ENCODE measurements at regions not wholly inside any gene's neighbourhood (a gene's known extent, or its start where the extent isn't known, plus 50 kb on each side); places are given as distances from the start of the nearest gene placed in this dataset.

- H3K9ac ChIP-seq (ENCODE audit: insufficient read depth, low read length, poor library complexity, severe bottlenecking) = no peak overlapping the region
- H3K4me2 ChIP-seq (replicated peaks; ENCODE audit: extremely low read depth, low read length, poor library complexity, severe bottlenecking) = no peak overlapping the region
Measured at GRCh38 chr1:213568929-213569815, 418.6 kb upstream of the PROX1 start.

GRCh38 chr1:213569816-213570150 is 418.0 kb upstream of the PROX1 start:
- H3K27me3 Mint-ChIP-seq (ENCODE audit: low read depth in 3 of 3) = peaks cover 0 to 2% (median 1%) of the 10 kb centered on the region in 3 donors
- H3K4me3 Mint-ChIP-seq = no peak overlapping the region
- intact Hi-C loops (cut with micrococcal nuclease) = no loop called here

More at GRCh38 chr1:213568929-213569815, 418.6 kb upstream of the PROX1 start:
- no peaks in the 10 kb centered on the region for H3K9me3 ChIP-seq (replicated peaks in 1 of 2; ENCODE audit: control insufficient read depth in 1 of 2, insufficient read depth in 1 of 2, low read length in 2 of 2)
- Mint-ChIP-seq H3K36me3 (no peaks in the 10 kb centered on the region), H3K4me3 (no peak overlapping the region), H3K4me1 (no peaks in the 10 kb centered on the region), H3K27ac (no peak overlapping the region), H3K27me3 (ENCODE audit: low read depth in 3 of 3) (peaks cover 0 to 1% (median 0%) of the 10 kb centered on the region in 3 donors), H3K9me3 (peaks cover 0 to 5% (median 0%) of the 10 kb centered on the region in 7 donors)
- H3K79me2 ChIP-seq (ENCODE audit: insufficient read depth, low read length) = no peaks in the 10 kb centered on the region
- no peaks in the 10 kb centered on the region for H3K27me3 ChIP-seq (ENCODE audit: control insufficient read depth in 2 of 2, insufficient read depth in 2 of 2, low read length in 2 of 2)
- intact Hi-C loops (cut with micrococcal nuclease) = no loop called here
- H3K4me1 ChIP-seq (ENCODE audit: control insufficient read depth in 1 of 2, insufficient read depth in 2 of 2, low read length in 2 of 2) = no peaks in the 10 kb centered on the region
- WGBS (ENCODE audit: insufficient coverage) = 80% methylated on average over 1 of the region's 4 CpGs
- H3K4me3 ChIP-seq (replicated peaks in 1 of 3; ENCODE audit: low read depth in 2 of 3, low read length in 3 of 3) = no peak overlapping the region
- no peak overlapping the region for H3K27ac ChIP-seq (ENCODE audit: low read depth in 1 of 2, low read length in 2 of 2)
- no peak overlapping the region for H2AFZ ChIP-seq (ENCODE audit: insufficient read depth, low read depth, low read length, poor library complexity, severe bottlenecking)
- DNase-seq = no peak
- H4K20me1 ChIP-seq (ENCODE audit: insufficient read depth, low read length) = no peaks in the 10 kb centered on the region
- no peaks in the 10 kb centered on the region for H3K36me3 ChIP-seq (replicated peaks in 1 of 2; ENCODE audit: control insufficient read depth in 1 of 2, insufficient read depth in 2 of 2, low read length in 2 of 2)
- TF ChIP-seq CTCF (IDR thresholded peaks at IDR 0.05) = no peak

More at GRCh38 chr1:213569816-213570150, 418.0 kb upstream of the PROX1 start:
- Mint-ChIP-seq H3K9me3 (peaks cover 0 to 6% (median 1%) of the 10 kb centered on the region in 7 donors), H3K27ac (no peak overlapping the region), H3K36me3 (no peaks in the 10 kb centered on the region), H3K4me1 (no peaks in the 10 kb centered on the region)
- H3K27ac ChIP-seq (ENCODE audit: low read depth in 1 of 2, low read length in 2 of 2) = no peak overlapping the region
- peaks cover 0 to 3% of the 10 kb centered on the region in 2 donors for H3K9me3 ChIP-seq (replicated peaks in 1 of 2; ENCODE audit: control insufficient read depth in 1 of 2, insufficient read depth in 1 of 2, low read length in 2 of 2)
- H3K27me3 ChIP-seq (ENCODE audit: control insufficient read depth in 2 of 2, insufficient read depth in 2 of 2, low read length in 2 of 2) = no peaks in the 10 kb centered on the region
- H2AFZ ChIP-seq (ENCODE audit: insufficient read depth, low read depth, low read length, poor library complexity, severe bottlenecking) = no peak overlapping the region
- H3K4me2 ChIP-seq (replicated peaks; ENCODE audit: extremely low read depth, low read length, poor library complexity, severe bottlenecking) = no peak overlapping the region
- H3K79me2 ChIP-seq (ENCODE audit: insufficient read depth, low read length) = no peaks in the 10 kb centered on the region
- no peak for TF ChIP-seq CTCF (IDR thresholded peaks at IDR 0.05)
- no peaks in the 10 kb centered on the region for H3K4me1 ChIP-seq (ENCODE audit: control insufficient read depth in 1 of 2, insufficient read depth in 2 of 2, low read length in 2 of 2)
- no peaks in the 10 kb centered on the region for H4K20me1 ChIP-seq (ENCODE audit: insufficient read depth, low read length)
- no peak for DNase-seq
- no peak overlapping the region for H3K4me3 ChIP-seq (replicated peaks in 1 of 3; ENCODE audit: low read depth in 2 of 3, low read length in 3 of 3)
- 100% methylated on average over 1 of the region's 4 CpGs for WGBS (ENCODE audit: insufficient coverage)
- no peak overlapping the region for H3K9ac ChIP-seq (ENCODE audit: insufficient read depth, low read length, poor library complexity, severe bottlenecking)
- H3K36me3 ChIP-seq (replicated peaks in 1 of 2; ENCODE audit: control insufficient read depth in 1 of 2, insufficient read depth in 2 of 2, low read length in 2 of 2) = no peaks in the 10 kb centered on the region
